SK-N-SH treated with all-trans-retinoic acid at 6 μM for 48 hours (cell line): ENCODE measurements at regions not wholly inside any gene's neighbourhood (a gene's known extent, or its start where the extent isn't known, plus 50 kb on each side); places are given as distances from the start of the nearest gene placed in this dataset.
"Not testable (repeated sequence)": the region's sequence is repeated elsewhere in the genome, so short reads cannot be mapped to it uniquely, and the experiment has no call there.

Source experiments
- ATAC-seq: fragments of 200-7000 bp; cut with Tn5 transposase; 3 replicates; pipeline ENCODE4 v1.9.1; 2020; ENCODE audit warnings: mild to moderate bottlenecking, moderate library complexity
- CSDC2 ChIP-seq: fragments of 250-450 bp; sonication (Bioruptor Pico); IDR thresholded peaks from 2 replicates; pipeline ENCODE4 v1.5.0; 2020; ENCODE audit warnings: mild to moderate bottlenecking, moderate library complexity
- ESRRG ChIP-seq: fragments of 250-450 bp; sonication (Bioruptor Pico); IDR thresholded peaks from 2 replicates; pipeline ENCODE4 v1.6.1; 2021; ENCODE audit warnings: mild to moderate bottlenecking
- GLIS3 ChIP-seq: fragments of 250-450 bp; sonication (Bioruptor Pico); IDR thresholded peaks from 2 replicates; pipeline ENCODE4 v1.5.0; 2020; ENCODE audit warnings: mild to moderate bottlenecking, moderate library complexity
- ISL1 ChIP-seq: fragments of 250-450 bp; sonication (Bioruptor Pico); IDR thresholded peaks from 2 replicates; pipeline ENCODE4 v2.1.2; 2022; ENCODE audit warnings: mild to moderate bottlenecking, moderate library complexity
- OSR1 ChIP-seq: fragments of 250-450 bp; sonication (Bioruptor Pico); IDR thresholded peaks from 2 replicates; pipeline ENCODE4 v1.8.0; 2022; ENCODE audit warnings: moderate library complexity, mild to moderate bottlenecking, inconsistent platforms
- PATZ1 ChIP-seq: fragments of 250-450 bp; sonication (Bioruptor Pico); IDR thresholded peaks from 2 replicates; pipeline ENCODE4 v1.8.0; 2020; ENCODE audit warnings: mild to moderate bottlenecking, moderate library complexity, borderline replicate concordance
- PPARA ChIP-seq: fragments of 250-450 bp; sonication (Bioruptor Pico); IDR thresholded peaks from 2 replicates; pipeline ENCODE4 v1.5.0; 2020; ENCODE audit warnings: mild to moderate bottlenecking, borderline replicate concordance
- RARB ChIP-seq: fragments of 250-450 bp; sonication (Bioruptor Pico); IDR thresholded peaks from 2 replicates; pipeline ENCODE4 v1.8.0; 2021; ENCODE audit warnings: mild to moderate bottlenecking, moderate library complexity
- SNAI2 ChIP-seq: fragments of 250-450 bp; sonication (Bioruptor Pico); IDR thresholded peaks from 2 replicates; pipeline ENCODE4 v1.5.0; 2020; ENCODE audit warnings: mild to moderate bottlenecking, moderate library complexity
- TCF4 ChIP-seq: fragments of 250-450 bp; sonication (Bioruptor Pico); IDR thresholded peaks from 2 replicates; pipeline ENCODE4 v1.8.0; 2021; ENCODE audit warnings: mild to moderate bottlenecking, moderate library complexity, borderline replicate concordance
- TOX ChIP-seq: fragments of 250-450 bp; sonication (Bioruptor Pico); IDR thresholded peaks from 2 replicates; pipeline ENCODE4 v1.8.0; 2021; ENCODE audit warnings: mild to moderate bottlenecking, moderate library complexity, borderline replicate concordance
- TSHZ2 ChIP-seq: fragments of 250-450 bp; sonication (Bioruptor Pico); IDR thresholded peaks from 2 replicates; pipeline ENCODE4 v1.5.0; 2020; ENCODE audit warnings: mild to moderate bottlenecking, moderate library complexity
- ZC3H10 ChIP-seq: fragments of 250-450 bp; sonication (Bioruptor Pico); IDR thresholded peaks from 2 replicates; pipeline ENCODE4 v1.5.1; 2021; ENCODE audit warnings: mild to moderate bottlenecking, moderate library complexity
- ZFP3 ChIP-seq: fragments of 250-450 bp; sonication (Bioruptor Pico); IDR thresholded peaks from 2 replicates; pipeline ENCODE4 v1.5.0; 2020; ENCODE audit warnings: mild to moderate bottlenecking, moderate library complexity
- ZNF565 ChIP-seq: fragments of 450-650 bp; formaldehyde crosslinking; conservative IDR thresholded peaks from 2 replicates; pipeline ENCODE4 v1.5.0; 2020; ENCODE audit warnings: low read depth, mild to moderate bottlenecking, moderate library complexity
- ZNF70 ChIP-seq: fragments of 450-650 bp; formaldehyde crosslinking; IDR thresholded peaks from 2 replicates; pipeline ENCODE4 v1.5.0; 2020; ENCODE audit warnings: mild to moderate bottlenecking, moderate library complexity
- ZNF8 ChIP-seq: fragments of 450-650 bp; formaldehyde crosslinking; IDR thresholded peaks from 2 replicates; pipeline ENCODE4 v1.5.0; 2020; ENCODE audit warnings: mild to moderate bottlenecking, moderate library complexity
- TF ChIP-seq, protein P1 (sequence below): fragments of 250-450 bp; sonication (Bioruptor Pico); IDR thresholded peaks from 2 replicates; pipeline ENCODE4 v1.5.1; 2021; ENCODE audit warnings: mild to moderate bottlenecking, moderate library complexity
- TF ChIP-seq, protein P2 (sequence below): fragments of 250-450 bp; sonication (Bioruptor Pico); IDR thresholded peaks from 2 replicates; pipeline ENCODE4 v1.8.0; 2021; ENCODE audit warnings: low read depth, mild to moderate bottlenecking, moderate library complexity, borderline replicate concordance

DNA sequence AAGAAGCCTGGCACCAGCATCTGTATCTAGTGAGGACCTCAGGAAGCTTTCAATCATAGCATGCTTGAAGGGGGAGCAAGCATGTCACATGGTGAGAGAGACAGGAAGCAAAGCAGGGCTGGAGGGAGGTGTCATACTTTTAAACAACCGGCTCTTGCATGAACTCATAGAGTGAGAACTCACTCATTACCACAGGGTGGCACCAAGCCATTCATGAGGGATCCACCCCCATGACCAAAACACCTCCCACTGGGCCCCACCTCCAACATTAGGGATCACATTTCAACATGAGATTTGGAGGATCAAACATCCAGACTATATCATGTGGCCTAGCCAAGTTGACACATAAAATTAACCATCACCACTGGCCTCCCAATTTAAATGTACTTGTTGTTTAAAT lies 125.1 kb upstream of the KCND3 start (continued):
- TF ChIP-seq ZNF8 (CRISPR knock-in tag) (no peak), ZFP3 (CRISPR knock-in tag) (no peak), PPARA (CRISPR knock-in tag) (no peak)

DNA sequence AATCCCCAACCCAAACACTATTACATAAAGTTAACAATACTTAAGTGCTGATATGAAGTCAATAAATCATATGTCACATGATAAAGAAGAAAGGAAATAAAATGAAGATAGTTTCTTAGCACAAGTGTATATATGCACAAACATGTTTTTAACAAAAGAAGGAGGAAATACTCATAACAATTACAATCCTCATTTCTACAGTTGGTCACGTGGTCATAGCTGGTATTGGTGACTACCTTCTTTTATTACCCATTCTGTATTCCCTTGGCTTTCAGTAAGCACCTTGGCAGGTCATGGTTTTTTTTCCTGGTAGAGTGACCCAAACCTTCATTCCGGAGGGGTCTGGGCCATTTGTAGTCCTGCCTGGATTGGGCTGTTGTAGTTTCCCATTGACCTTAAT lies 137.1 kb upstream of the KCND3 start:
- ATAC-seq = no peak
- TF ChIP-seq ESRRG (CRISPR knock-in tag) (no peak), TCF4 (CRISPR knock-in tag) (no peak), OSR1 (CRISPR knock-in tag) (no peak), TOX (CRISPR knock-in tag) (no peak), SNAI2 (CRISPR knock-in tag) (no peak), ISL1 (CRISPR knock-in tag) (no peak), ZC3H10 (no peak), CSDC2 (CRISPR knock-in tag) (no peak), GLIS3 (CRISPR knock-in tag) (no peak), ZNF70 (CRISPR knock-in tag) (no peak), TSHZ2 (CRISPR knock-in tag) (no peak), ZNF565 (CRISPR knock-in tag) (no peak)
- TF ChIP-seq, protein P1, sequence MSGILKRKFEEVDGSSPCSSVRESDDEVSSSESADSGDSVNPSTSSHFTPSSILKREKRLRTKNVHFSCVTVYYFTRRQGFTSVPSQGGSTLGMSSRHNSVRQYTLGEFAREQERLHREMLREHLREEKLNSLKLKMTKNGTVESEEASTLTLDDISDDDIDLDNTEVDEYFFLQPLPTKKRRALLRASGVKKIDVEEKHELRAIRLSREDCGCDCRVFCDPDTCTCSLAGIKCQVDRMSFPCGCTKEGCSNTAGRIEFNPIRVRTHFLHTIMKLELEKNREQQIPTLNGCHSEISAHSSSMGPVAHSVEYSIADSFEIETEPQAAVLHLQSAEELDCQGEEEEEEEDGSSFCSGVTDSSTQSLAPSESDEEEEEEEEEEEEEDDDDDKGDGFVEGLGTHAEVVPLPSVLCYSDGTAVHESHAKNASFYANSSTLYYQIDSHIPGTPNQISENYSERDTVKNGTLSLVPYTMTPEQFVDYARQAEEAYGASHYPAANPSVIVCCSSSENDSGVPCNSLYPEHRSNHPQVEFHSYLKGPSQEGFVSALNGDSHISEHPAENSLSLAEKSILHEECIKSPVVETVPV (CRISPR knock-in tag) = no peak
- TF ChIP-seq, protein P2, sequence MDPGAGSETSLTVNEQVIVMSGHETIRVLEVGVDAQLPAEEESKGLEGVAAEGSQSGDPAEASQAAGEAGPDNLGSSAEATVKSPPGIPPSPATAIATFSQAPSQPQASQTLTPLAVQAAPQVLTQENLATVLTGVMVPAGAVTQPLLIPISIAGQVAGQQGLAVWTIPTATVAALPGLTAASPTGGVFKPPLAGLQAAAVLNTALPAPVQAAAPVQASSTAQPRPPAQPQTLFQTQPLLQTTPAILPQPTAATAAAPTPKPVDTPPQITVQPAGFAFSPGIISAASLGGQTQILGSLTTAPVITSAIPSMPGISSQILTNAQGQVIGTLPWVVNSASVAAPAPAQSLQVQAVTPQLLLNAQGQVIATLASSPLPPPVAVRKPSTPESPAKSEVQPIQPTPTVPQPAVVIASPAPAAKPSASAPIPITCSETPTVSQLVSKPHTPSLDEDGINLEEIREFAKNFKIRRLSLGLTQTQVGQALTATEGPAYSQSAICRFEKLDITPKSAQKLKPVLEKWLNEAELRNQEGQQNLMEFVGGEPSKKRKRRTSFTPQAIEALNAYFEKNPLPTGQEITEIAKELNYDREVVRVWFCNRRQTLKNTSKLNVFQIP (CRISPR knock-in tag) = no peak
- TF ChIP-seq, all 23 proteins: peak for 0

GRCh38 chr1:112127606-112128005 lies 138.1 kb upstream of the KCND3 start:
- ATAC-seq = not testable (repeated sequence)

DNA sequence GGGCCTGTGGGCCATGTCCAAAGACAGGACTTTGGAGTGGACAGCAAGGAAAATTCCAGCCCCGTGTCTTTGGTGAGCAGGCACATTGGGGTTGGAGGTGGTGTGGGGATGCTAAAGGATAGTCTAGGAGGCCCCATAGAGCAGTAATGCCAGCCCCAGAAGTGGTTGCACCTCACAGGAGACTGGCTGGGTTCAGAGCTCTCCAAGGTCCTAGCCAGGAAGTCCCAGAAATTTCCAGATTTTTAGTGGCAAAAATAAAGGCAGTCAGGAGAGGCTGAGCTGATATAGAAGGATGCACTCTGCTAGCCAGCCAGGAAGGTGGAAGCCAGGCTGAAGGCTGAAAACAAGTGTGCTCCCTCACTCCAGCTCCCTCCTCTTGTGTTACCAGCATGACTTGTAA lies 144.0 kb upstream of the KCND3 start:
- TF ChIP-seq RARB (CRISPR knock-in tag) (no peak), TCF4 (CRISPR knock-in tag) (no peak), SNAI2 (CRISPR knock-in tag) (no peak), TOX (CRISPR knock-in tag) (no peak), ZNF565 (CRISPR knock-in tag) (no peak), TSHZ2 (CRISPR knock-in tag) (no peak)
- no peak for ATAC-seq

DNA sequence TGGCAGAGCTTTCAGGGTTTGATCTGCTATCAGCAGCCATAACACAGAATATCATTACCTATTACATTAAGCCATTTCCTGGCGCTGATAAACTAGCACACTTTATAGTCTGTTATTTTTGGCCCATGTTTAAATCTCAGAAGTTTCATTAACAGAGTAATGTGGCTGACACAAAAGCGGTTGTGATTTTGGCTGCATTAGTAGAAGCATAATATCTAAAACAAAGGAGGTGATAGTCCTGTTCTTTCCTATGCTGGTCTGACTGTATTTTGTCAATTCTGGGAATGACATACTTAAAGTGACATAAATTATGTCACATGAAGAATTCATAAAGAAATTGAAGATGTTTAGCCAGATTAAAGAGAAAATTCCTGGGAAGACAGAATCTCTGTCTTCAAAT lies 151.3 kb upstream of the KCND3 start:
- ATAC-seq = no peak
- TF ChIP-seq TSHZ2 (CRISPR knock-in tag) = no peak
- TF ChIP-seq ISL1 (CRISPR knock-in tag) = no peak
- peak; percentile 96 for TF ChIP-seq ZNF70 (CRISPR knock-in tag)
- no peak for TF ChIP-seq PATZ1 (CRISPR knock-in tag)
